HepG2 (cell line): ENCODE measurements at regions not wholly inside any gene's neighbourhood (a gene's known extent, or its start where the extent isn't known, plus 50 kb on each side); places are given as distances from the start of the nearest gene placed in this dataset.

Source experiments
- ARID4A ChIP-seq: sonication (generic); formaldehyde crosslinking; IDR thresholded peaks from 2 replicates; pipeline ENCODE4 v1.5.0; 2020; ENCODE audit warnings: mild to moderate bottlenecking, missing genetic modification reagents, borderline replicate concordance
- TF ChIP-seq, protein P1 (sequence below): sonication (generic); formaldehyde crosslinking; IDR thresholded peaks from 2 replicates; pipeline ENCODE4 v1.5.0; 2020; ENCODE audit warnings: mild to moderate bottlenecking, missing genetic modification reagents, moderate library complexity

DNA sequence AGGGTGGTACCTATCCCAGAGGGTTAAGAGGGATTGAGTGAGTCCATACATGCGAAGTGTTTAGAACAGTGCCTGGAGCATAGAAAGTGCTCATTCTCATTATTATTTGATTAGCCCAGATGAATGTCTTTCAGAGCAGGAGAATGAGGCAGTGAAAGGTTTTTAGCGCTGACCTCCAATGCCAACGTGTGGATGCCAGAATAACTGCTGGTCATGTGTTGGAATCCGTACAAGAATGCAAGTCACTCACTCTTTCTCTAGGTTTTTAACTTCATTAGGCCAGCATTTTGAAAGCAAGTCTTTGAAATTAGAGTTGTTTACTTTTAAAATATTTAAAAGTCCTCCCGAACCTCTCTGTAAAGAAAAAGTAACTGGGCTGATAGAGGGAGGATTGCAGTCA lies 374.2 kb downstream of the EN1 start:
- no peak for TF ChIP-seq ARID4A (CRISPR knock-in tag)
- TF ChIP-seq, protein P1, sequence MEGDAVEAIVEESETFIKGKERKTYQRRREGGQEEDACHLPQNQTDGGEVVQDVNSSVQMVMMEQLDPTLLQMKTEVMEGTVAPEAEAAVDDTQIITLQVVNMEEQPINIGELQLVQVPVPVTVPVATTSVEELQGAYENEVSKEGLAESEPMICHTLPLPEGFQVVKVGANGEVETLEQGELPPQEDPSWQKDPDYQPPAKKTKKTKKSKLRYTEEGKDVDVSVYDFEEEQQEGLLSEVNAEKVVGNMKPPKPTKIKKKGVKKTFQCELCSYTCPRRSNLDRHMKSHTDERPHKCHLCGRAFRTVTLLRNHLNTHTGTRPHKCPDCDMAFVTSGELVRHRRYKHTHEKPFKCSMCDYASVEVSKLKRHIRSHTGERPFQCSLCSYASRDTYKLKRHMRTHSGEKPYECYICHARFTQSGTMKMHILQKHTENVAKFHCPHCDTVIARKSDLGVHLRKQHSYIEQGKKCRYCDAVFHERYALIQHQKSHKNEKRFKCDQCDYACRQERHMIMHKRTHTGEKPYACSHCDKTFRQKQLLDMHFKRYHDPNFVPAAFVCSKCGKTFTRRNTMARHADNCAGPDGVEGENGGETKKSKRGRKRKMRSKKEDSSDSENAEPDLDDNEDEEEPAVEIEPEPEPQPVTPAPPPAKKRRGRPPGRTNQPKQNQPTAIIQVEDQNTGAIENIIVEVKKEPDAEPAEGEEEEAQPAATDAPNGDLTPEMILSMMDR: no peak
